ENCODE measurements at regions not wholly inside any gene's neighbourhood (a gene's known extent, or its start where the extent isn't known, plus 50 kb on each side); places are given as distances from the start of the nearest gene placed in this dataset.

DNA sequence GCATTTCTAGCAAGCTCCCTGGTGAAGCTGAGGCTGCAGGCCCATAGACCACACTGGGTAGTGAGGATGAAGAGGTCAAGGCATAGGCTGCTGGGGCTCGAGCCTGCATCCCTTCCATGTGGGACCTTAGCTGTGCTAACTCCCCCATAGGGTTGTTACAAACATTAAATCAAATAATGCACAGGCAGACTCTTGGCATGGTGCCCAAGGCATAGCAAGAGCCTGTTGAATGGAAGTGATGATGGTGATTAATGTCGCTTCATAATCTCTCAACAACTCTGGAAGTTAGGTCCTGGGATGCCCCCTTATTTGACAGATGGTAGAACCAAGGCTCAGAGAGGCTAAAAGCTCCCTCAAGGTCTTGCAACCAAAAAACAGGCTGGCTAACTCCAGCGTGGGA, 283.9 kb upstream of the EEF2KMT start:
- H3K27ac ChIP-seq: no peak overlapping the region
- H3K9me3 ChIP-seq: no peaks in the 10 kb centered on the region
- H3K4me3 ChIP-seq: no peak overlapping the region
- ATAC-seq (no peak), FAIRE-seq (no peak), DNase-seq (no peak)
- H3K27me3 ChIP-seq: no peaks in the 10 kb centered on the region
- 53 to 60% methylated on average over 3 of the region's 3 CpGs for WGBS, 2 donors
- TF ChIP-seq, protein P1, sequence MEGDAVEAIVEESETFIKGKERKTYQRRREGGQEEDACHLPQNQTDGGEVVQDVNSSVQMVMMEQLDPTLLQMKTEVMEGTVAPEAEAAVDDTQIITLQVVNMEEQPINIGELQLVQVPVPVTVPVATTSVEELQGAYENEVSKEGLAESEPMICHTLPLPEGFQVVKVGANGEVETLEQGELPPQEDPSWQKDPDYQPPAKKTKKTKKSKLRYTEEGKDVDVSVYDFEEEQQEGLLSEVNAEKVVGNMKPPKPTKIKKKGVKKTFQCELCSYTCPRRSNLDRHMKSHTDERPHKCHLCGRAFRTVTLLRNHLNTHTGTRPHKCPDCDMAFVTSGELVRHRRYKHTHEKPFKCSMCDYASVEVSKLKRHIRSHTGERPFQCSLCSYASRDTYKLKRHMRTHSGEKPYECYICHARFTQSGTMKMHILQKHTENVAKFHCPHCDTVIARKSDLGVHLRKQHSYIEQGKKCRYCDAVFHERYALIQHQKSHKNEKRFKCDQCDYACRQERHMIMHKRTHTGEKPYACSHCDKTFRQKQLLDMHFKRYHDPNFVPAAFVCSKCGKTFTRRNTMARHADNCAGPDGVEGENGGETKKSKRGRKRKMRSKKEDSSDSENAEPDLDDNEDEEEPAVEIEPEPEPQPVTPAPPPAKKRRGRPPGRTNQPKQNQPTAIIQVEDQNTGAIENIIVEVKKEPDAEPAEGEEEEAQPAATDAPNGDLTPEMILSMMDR (IDR thresholded peaks at IDR 0.05): no peak
- intact Hi-C loops (cut with DNase I): no loop called here
- H3K36me3 ChIP-seq: no peaks in the 10 kb centered on the region
- no peaks in the 10 kb centered on the region for H3K4me1 ChIP-seq

DNA sequence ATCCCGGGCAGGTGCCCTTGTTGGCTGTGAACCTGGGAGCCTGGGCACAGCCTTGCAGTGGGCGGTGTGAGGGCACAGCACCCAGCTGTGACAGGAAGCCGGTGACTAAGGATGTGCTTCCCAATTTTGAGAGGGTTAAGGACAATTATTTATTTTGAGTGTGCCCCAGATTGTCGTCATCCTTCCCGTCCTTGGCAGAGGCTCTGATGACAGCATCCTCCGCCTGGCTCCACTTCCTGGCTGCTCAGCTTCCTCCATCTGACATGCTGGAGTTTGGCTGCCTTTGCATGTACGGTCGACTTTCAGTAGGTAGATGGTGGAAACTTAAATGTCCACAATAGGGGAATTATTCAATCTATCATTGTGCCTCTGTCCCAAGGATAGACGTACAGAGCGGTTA, 282.4 kb upstream of the EEF2KMT start:
- no peaks in the 10 kb centered on the region for H3K4me1 ChIP-seq
- no peak for ATAC-seq
- H3K36me3 ChIP-seq: no peaks in the 10 kb centered on the region
- WGBS, 2 donors: 55 to 67% methylated on average over 10 of the region's 10 CpGs
- no peak for FAIRE-seq
- DNase-seq: no peak
- no peaks in the 10 kb centered on the region for H3K9me3 ChIP-seq
- intact Hi-C loops (cut with DNase I): no loop called here
- no peaks in the 10 kb centered on the region for H3K27me3 ChIP-seq
- no peak overlapping the region for H3K4me3 ChIP-seq
- TF ChIP-seq, protein P1 (IDR thresholded peaks at IDR 0.05): no peak
- no peak overlapping the region for H3K27ac ChIP-seq

DNA sequence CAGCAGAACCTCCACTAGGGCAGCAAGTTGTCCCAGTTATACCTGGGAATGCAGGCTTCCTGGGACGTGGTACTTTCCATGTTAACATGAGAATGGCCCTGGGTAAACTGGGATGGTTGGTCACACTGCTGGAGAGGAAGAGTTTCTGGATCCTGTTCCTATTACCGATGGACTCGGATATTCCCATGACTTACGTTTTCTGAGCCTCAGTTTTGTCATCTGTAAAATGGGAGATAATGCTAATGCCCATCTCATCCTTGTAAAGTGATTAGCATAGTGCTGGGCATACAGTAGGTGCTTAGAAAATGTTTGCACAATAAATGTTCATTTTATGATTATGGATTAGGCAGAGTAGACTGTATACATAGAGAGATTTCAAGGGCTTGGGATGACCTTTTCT, 280.9 kb upstream of the EEF2KMT start:
- no peak overlapping the region for H3K27ac ChIP-seq
- FAIRE-seq: no peak
- TF ChIP-seq, protein P1 (IDR thresholded peaks at IDR 0.05): no peak
- DNase-seq: no peak
- no peaks in the 10 kb centered on the region for H3K27me3 ChIP-seq
- H3K4me1 ChIP-seq: no peaks in the 10 kb centered on the region
- ATAC-seq: no peak
- 44 to 62% methylated on average over 4 of the region's 4 CpGs for WGBS, 2 donors
- H3K36me3 ChIP-seq: no peaks in the 10 kb centered on the region
- no peaks in the 10 kb centered on the region for H3K9me3 ChIP-seq
- no peak overlapping the region for H3K4me3 ChIP-seq
- intact Hi-C loops (cut with DNase I): no loop called here

DNA sequence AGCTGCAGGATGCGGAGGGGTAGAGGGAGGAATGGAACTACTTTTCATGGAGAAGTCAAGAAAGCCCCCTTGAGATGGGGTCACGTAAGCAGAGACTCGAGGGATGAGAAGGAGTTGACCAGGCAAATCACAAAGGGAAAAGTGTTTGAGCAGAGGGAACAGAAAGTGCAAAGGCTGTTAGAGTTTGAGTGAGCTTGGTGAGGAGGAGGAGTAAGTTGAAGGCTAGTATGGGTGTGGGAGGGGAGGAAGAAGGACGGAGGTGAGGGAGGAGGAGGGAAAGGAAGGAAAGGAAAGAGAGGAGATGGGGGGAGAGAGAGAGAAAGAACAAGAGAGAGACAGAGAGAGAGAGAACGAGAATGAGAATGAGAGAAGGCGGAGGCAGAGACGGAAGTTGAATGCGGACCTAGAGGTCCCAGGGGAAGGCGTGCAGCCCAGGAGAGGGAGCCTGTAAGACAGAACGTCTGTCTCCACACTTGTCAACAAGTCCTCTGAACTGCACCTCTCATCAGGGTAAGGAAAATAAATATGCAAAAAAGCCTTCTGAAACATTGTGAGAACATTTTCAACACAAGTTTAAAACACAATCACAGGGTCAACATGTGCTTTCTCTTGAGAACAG, 279.8 kb upstream of the EEF2KMT start:
- TF ChIP-seq, protein P1 (IDR thresholded peaks at IDR 0.05): no peak
- H3K4me1 ChIP-seq: no peaks in the 10 kb centered on the region
- no peak overlapping the region for H3K4me3 ChIP-seq
- ATAC-seq: no peak
- no peaks in the 10 kb centered on the region for H3K27me3 ChIP-seq
- no peak for DNase-seq
- whole genome bisulfite sequencing, 2 donors: 20 to 36% methylated on average over 10 of the region's 10 CpGs
- no peaks in the 10 kb centered on the region for H3K9me3 ChIP-seq
- H3K36me3 ChIP-seq: no peaks in the 10 kb centered on the region
- intact Hi-C loops (cut with DNase I): no loop called here
- no peak overlapping the region for H3K27ac ChIP-seq
- no peak for FAIRE-seq

DNA sequence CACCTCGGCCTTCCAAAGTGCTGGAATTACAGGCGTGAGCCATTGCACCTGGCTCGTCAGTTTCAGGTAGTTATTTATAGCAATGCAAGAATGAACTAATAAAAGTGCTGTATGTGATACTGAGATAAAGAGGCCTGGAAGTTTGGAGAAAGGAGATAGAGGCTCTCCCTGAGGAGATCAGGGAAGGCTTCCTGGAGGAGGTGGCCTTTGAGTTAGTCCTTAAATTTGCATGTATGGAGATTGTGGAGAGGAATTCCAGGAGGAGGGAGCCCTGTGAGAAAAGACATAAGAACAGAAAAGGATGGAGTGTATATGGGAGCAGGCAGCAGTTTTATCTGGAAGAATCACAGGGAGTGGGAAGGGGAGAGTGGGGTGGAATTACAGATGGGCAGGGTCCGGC, 276.6 kb upstream of the EEF2KMT start:
- H3K27me3 ChIP-seq: no peaks in the 10 kb centered on the region
- intact Hi-C loops (cut with DNase I): no loop called here
- no peak overlapping the region for H3K4me3 ChIP-seq
- H3K36me3 ChIP-seq: no peaks in the 10 kb centered on the region
- 37 to 50% methylated on average over 4 of the region's 4 CpGs for WGBS, 2 donors
- no peak for FAIRE-seq
- ATAC-seq: no peak
- no peaks in the 10 kb centered on the region for H3K9me3 ChIP-seq
- no peaks in the 10 kb centered on the region for H3K4me1 ChIP-seq
- DNase-seq: no peak
- H3K27ac ChIP-seq: no peak overlapping the region
- TF ChIP-seq, protein P1 (IDR thresholded peaks at IDR 0.05): no peak
